CD4-positive, alpha-beta T cell (primary cell): ENCODE measurements at regions not wholly inside any gene's neighbourhood (a gene's known extent, or its start where the extent isn't known, plus 50 kb on each side); places are given as distances from the start of the nearest gene placed in this dataset.
A peak's percentile ranks its signal among the peaks of the same experiment; 100 is the strongest.

Source experiments
- ATAC-seq: fragments of 200-7000 bp; cut with Tn5 transposase; one replicate; pipeline ENCODE4 v1.10.0; 2022; ENCODE audit warnings: mild to moderate bottlenecking; ENCODE audit not compliant: poor library complexity
- CTCF ChIA-PET: fragments of 350-600 bp; sonication (Branson Sonifier 250); formaldehyde crosslinking; loops from one replicate; lab custom pipeline; 2021; ENCODE audit warnings: antibody characterized with exemption, inconsistent platforms; lab: Charles Lee
- POLR2A ChIA-PET: fragments of 350-600 bp; sonication (Branson Sonifier 250); formaldehyde crosslinking; loops from one replicate; lab custom pipeline; 2021; ENCODE audit warnings: antibody characterized with exemption, inconsistent platforms; lab: Charles Lee
- DNase-seq, 14 experiments: peaks; one replicate each; pipeline ENCODE4 v3.0.0-alpha.2; 2013 to 2020; ENCODE audit warnings: mixed read lengths in 2 of 14
- H3K27ac ChIP-seq, 2 donors: one replicate each; pipeline versions ENCODE4 v1.5.1 to v1.7.0; 2013; ENCODE audit warnings: low read length in 2 of 2, low read depth in 1 of 2, mild to moderate bottlenecking in 1 of 2
- H3K27me3 ChIP-seq, 2 experiments: 1 replicate in 1 of 2; 2 replicates in 1 of 2; pipeline versions ENCODE4 v1.6.1 to v1.7.0; 2013; ENCODE audit warnings: low read length in 2 of 2, control low read depth in 1 of 2, mild to moderate bottlenecking in 1 of 2, moderate library complexity in 1 of 2; ENCODE audit not compliant: insufficient read depth in 2 of 2, control insufficient read depth in 1 of 2
- H3K36me3 ChIP-seq: one replicate; pipeline ENCODE4 v1.6.1; 2013; ENCODE audit warnings: low read length, control low read depth; ENCODE audit not compliant: insufficient read depth
- H3K4me1 ChIP-seq: one replicate; pipeline ENCODE4 v1.6.1; 2013; ENCODE audit warnings: low read length, control low read depth; ENCODE audit not compliant: insufficient read depth
- H3K4me3 ChIP-seq: one replicate; pipeline ENCODE4 v1.5.1; 2013; ENCODE audit warnings: mild to moderate bottlenecking, low read length, moderate library complexity
- H3K9me3 ChIP-seq, 2 experiments: 1 replicate in 1 of 2; 2 replicates in 1 of 2; pipeline versions ENCODE4 v1.6.1 to v1.7.0; 2013; ENCODE audit warnings: low read length in 2 of 2, mild to moderate bottlenecking in 2 of 2, control low read depth in 1 of 2, moderate library complexity in 1 of 2; ENCODE audit not compliant: control insufficient read depth in 1 of 2, insufficient read depth in 1 of 2
- H3K27ac Mint-ChIP-seq: one replicate; pipeline ENCODE4 v1.8.0; 2020; ENCODE audit warnings: mixed read lengths
- H3K27me3 Mint-ChIP-seq: one replicate; pipeline ENCODE4 v1.8.0; 2021; ENCODE audit warnings: mixed read lengths
- H3K36me3 Mint-ChIP-seq: one replicate; pipeline ENCODE4 v1.8.0; 2021; ENCODE audit warnings: low read depth, mixed read lengths
- H3K4me1 Mint-ChIP-seq: one replicate; pipeline ENCODE4 v1.8.0; 2021; ENCODE audit warnings: low read depth, mixed read lengths
- H3K4me3 Mint-ChIP-seq: one replicate; pipeline ENCODE4 v1.8.0; 2020; ENCODE audit warnings: mild to moderate bottlenecking, mixed read lengths
- H3K9me3 Mint-ChIP-seq: one replicate; pipeline ENCODE4 v1.8.0; 2020; ENCODE audit warnings: mixed read lengths
- intact Hi-C, 2 experiments: fragments of 100-400 bp; cut with DNase I in 1 of 2; cut with micrococcal nuclease in 1 of 2; formaldehyde crosslinking; loops; one replicate each; pipeline versions ENCODE4 v1.15.1 to v1.9.0; 2023 to 2025; cut with DNase I, micrococcal nuclease
- TF ChIP-seq, protein P1 (sequence below): fragments of 200-600 bp; IDR thresholded peaks from one replicate; pipeline ENCODE4 v1.8.0; 2022; ENCODE audit warnings: antibody characterized with exemption, mild to moderate bottlenecking

DNA sequence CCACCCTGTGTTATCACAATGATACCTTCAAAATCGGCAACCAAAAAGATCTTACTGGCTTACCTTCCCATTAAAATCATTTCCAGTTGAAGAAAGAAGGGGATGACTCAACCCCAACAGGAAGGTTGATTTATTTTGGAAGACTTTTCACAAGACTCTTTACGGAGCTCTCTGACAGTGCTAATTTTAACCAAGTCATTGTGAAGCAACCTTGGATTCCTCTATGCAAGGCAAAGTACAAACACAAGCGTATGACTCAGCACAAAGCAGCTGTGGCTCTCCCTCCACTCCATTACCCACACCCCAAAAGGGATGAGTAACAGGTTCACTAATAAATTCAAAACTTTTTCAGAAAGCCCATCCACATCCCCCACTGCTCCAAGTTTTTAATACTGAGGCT lies 213.8 kb upstream of the FGF13 start:
- ATAC-seq, result no peak
- Mint-ChIP-seq H3K4me3 (no peak overlapping the region), H3K36me3 (no peaks in the 10 kb centered on the region), H3K4me1 (no peaks in the 10 kb centered on the region), H3K27me3 (no peaks in the 10 kb centered on the region), H3K27ac (no peak overlapping the region), H3K9me3 (peaks cover 3% of the 10 kb centered on the region)
- DNase-seq, result peak in 2 of 14 experiments; percentile 24 to 35
- no peaks in the 10 kb centered on the region for H3K4me1 ChIP-seq
- TF ChIP-seq, protein P1, sequence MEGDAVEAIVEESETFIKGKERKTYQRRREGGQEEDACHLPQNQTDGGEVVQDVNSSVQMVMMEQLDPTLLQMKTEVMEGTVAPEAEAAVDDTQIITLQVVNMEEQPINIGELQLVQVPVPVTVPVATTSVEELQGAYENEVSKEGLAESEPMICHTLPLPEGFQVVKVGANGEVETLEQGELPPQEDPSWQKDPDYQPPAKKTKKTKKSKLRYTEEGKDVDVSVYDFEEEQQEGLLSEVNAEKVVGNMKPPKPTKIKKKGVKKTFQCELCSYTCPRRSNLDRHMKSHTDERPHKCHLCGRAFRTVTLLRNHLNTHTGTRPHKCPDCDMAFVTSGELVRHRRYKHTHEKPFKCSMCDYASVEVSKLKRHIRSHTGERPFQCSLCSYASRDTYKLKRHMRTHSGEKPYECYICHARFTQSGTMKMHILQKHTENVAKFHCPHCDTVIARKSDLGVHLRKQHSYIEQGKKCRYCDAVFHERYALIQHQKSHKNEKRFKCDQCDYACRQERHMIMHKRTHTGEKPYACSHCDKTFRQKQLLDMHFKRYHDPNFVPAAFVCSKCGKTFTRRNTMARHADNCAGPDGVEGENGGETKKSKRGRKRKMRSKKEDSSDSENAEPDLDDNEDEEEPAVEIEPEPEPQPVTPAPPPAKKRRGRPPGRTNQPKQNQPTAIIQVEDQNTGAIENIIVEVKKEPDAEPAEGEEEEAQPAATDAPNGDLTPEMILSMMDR, result no peak
- no peaks in the 10 kb centered on the region for H3K27me3 ChIP-seq
- H3K27ac ChIP-seq, result no peak overlapping the region
- H3K36me3 ChIP-seq, result no peaks in the 10 kb centered on the region
- no peaks in the 10 kb centered on the region for H3K9me3 ChIP-seq
- ChIA-PET CTCF (no interaction called here), POLR2A (no interaction called here)
- no peak overlapping the region for H3K4me3 ChIP-seq
- intact Hi-C loops, result no loop called here

DNA sequence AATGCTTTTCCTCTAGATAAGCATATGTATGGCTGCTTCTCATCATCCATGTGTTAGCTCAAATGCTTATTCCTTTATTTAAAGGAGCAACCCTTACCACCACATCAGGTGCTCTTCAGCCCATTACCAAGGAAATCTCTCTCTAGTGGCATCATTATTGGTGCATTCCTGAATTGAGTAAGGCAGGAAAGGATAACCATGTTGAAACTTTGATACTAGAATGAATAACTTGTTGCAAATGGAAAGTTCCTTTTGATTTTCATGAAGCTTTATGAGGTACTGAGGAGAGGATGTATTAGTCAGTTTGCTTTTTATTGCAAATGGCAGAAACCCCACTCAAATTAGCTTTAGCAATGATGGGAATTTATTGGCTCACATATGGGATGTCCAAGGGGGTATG lies 212.3 kb upstream of the FGF13 start:
- H3K27me3 ChIP-seq, result no peaks in the 10 kb centered on the region
- TF ChIP-seq, protein P1, result no peak
- H3K4me1 ChIP-seq, result no peaks in the 10 kb centered on the region
- H3K9me3 ChIP-seq, result no peaks in the 10 kb centered on the region
- Mint-ChIP-seq H3K27ac (no peak overlapping the region), H3K4me3 (no peak overlapping the region), H3K27me3 (no peaks in the 10 kb centered on the region), H3K9me3 (peaks cover 3% of the 10 kb centered on the region), H3K4me1 (no peaks in the 10 kb centered on the region), H3K36me3 (no peaks in the 10 kb centered on the region)
- ATAC-seq (no peak), DNase-seq (no peak)
- POLR2A ChIA-PET, result no interaction called here
- H3K27ac ChIP-seq, result no peak overlapping the region
- H3K4me3 ChIP-seq, result no peak overlapping the region
- no peaks in the 10 kb centered on the region for H3K36me3 ChIP-seq
- CTCF ChIA-PET, result no interaction called here
- intact Hi-C loops, result no loop called here

DNA sequence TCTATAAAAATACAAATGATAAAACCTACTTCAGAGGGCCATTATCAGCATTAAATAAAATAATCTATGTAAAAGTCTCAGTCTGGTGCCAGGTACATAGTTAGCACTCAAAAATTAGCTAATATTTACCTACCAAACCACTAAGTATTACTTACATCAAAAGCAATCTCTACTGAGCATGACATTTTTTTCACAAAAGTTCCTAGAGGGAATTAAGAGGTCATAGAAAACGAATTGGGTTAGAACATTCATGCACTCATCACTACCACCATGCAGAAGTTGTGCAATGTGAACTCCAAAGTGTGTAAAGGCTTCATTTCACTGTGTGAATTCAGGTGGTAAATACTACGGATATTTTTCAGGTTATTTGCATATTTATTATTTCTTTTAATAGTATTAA lies 209.5 kb upstream of the FGF13 start:
- no peak for DNase-seq
- no peak overlapping the region for H3K27ac ChIP-seq
- H3K4me1 Mint-ChIP-seq, result no peaks in the 10 kb centered on the region
- no peaks in the 10 kb centered on the region for H3K4me1 ChIP-seq
- no peak overlapping the region for H3K27ac Mint-ChIP-seq
- CTCF ChIA-PET, result no interaction called here
- H3K27me3 Mint-ChIP-seq, result no peaks in the 10 kb centered on the region
- H3K4me3 Mint-ChIP-seq, result no peak overlapping the region
- TF ChIP-seq, protein P1, result no peak
- H3K9me3 ChIP-seq, result no peaks in the 10 kb centered on the region
- no peaks in the 10 kb centered on the region for H3K9me3 Mint-ChIP-seq
- H3K36me3 ChIP-seq, result no peaks in the 10 kb centered on the region
- POLR2A ChIA-PET, result no interaction called here
- no peaks in the 10 kb centered on the region for H3K36me3 Mint-ChIP-seq
- intact Hi-C loops, result no loop called here
- ATAC-seq, result no peak
- no peak overlapping the region for H3K4me3 ChIP-seq
- no peaks in the 10 kb centered on the region for H3K27me3 ChIP-seq
